Hepatocyte (in vitro differentiated cells): ENCODE measurements at regions not wholly inside any gene's neighbourhood (a gene's known extent, or its start where the extent isn't known, plus 50 kb on each side); places are given as distances from the start of the nearest gene placed in this dataset.
"Not testable (repeated sequence)": the region's sequence is repeated elsewhere in the genome, so short reads cannot be mapped to it uniquely, and the experiment has no call there.

ENCODE experiments used
- DNase-seq: peaks from one replicate; pipeline ENCODE4 v3.0.0-alpha.2; 2016; ENCODE audit warnings: low spot score
- H2AFZ ChIP-seq: fragments of 200-600 bp; sonication (generic); 2 replicates; pipeline ENCODE4 v1.6.0; 2016; ENCODE audit warnings: antibody characterized with exemption, mild to moderate bottlenecking
- H3K27ac ChIP-seq: fragments of 200-600 bp; sonication (generic); 2 replicates; pipeline ENCODE4 v1.5.1; 2016; ENCODE audit warnings: mild to moderate bottlenecking
- H3K27me3 ChIP-seq: fragments of 200-600 bp; sonication (generic); 2 replicates; pipeline ENCODE4 v1.6.1; 2016
- H3K36me3 ChIP-seq: fragments of 200-600 bp; sonication (generic); replicated peaks from 2 replicates; pipeline ENCODE4 v1.5.1; 2016; ENCODE audit warnings: low read depth; ENCODE audit not compliant: insufficient read depth
- H3K4me1 ChIP-seq: fragments of 200-600 bp; sonication (generic); 2 replicates; pipeline ENCODE4 v1.5.1; 2016; ENCODE audit warnings: mild to moderate bottlenecking, moderate library complexity; ENCODE audit not compliant: insufficient read depth
- H3K4me2 ChIP-seq: fragments of 200-600 bp; sonication (generic); 2 replicates; pipeline ENCODE4 v1.6.0; 2016
- H3K4me3 ChIP-seq: fragments of 200-600 bp; sonication (generic); 2 replicates; pipeline ENCODE4 v1.5.1; 2016; ENCODE audit warnings: mild to moderate bottlenecking
- H3K79me2 ChIP-seq: fragments of 200-600 bp; sonication (generic); 2 replicates; pipeline ENCODE4 v1.6.0; 2017; ENCODE audit warnings: mild to moderate bottlenecking
- H3K9me2 ChIP-seq: fragments of 200-600 bp; sonication (generic); replicated peaks from 2 replicates; pipeline ENCODE4 v1.6.0; 2017; ENCODE audit warnings: mild to moderate bottlenecking; ENCODE audit not compliant: insufficient read depth
- H3K9me3 ChIP-seq: fragments of 200-600 bp; sonication (generic); 2 replicates; pipeline ENCODE4 v1.5.1; 2016; ENCODE audit warnings: low read depth, mild to moderate bottlenecking
- H4K20me1 ChIP-seq: fragments of 200-600 bp; sonication (generic); 2 replicates; pipeline ENCODE4 v1.6.0; 2016; ENCODE audit warnings: mild to moderate bottlenecking; ENCODE audit not compliant: insufficient read depth, poor library complexity, severe bottlenecking
- EZH2 ChIP-seq: fragments of 200-600 bp; sonication (generic); IDR thresholded peaks from 2 replicates; pipeline ENCODE4 v1.6.1; 2016; ENCODE audit warnings: antibody characterized with exemption, mild to moderate bottlenecking, borderline replicate concordance
- EZH2phosphoT487 ChIP-seq: fragments of 200-600 bp; sonication (generic); IDR thresholded peaks from one replicate; pipeline ENCODE4 v1.6.1; 2018; ENCODE audit warnings: antibody characterized with exemption, mild to moderate bottlenecking, low read depth, moderate library complexity; ENCODE audit not compliant: unreplicated experiment, severe bottlenecking
- WGBS: methylation state at CpG from one replicate; pipeline ENCODE4 v1.1.6; 2016; ENCODE audit warnings: low lambda C conversion rate; ENCODE audit errors: missing lambda C conversion rate; 5-methylcytosine and 5-hydroxymethylcytosine counted together
- TF ChIP-seq, protein P1 (sequence below): fragments of 200-600 bp; sonication (generic); IDR thresholded peaks from 2 replicates; pipeline ENCODE4 v1.5.1; 2016; ENCODE audit warnings: antibody characterized with exemption, mild to moderate bottlenecking; ENCODE audit not compliant: poor library complexity

DNA sequence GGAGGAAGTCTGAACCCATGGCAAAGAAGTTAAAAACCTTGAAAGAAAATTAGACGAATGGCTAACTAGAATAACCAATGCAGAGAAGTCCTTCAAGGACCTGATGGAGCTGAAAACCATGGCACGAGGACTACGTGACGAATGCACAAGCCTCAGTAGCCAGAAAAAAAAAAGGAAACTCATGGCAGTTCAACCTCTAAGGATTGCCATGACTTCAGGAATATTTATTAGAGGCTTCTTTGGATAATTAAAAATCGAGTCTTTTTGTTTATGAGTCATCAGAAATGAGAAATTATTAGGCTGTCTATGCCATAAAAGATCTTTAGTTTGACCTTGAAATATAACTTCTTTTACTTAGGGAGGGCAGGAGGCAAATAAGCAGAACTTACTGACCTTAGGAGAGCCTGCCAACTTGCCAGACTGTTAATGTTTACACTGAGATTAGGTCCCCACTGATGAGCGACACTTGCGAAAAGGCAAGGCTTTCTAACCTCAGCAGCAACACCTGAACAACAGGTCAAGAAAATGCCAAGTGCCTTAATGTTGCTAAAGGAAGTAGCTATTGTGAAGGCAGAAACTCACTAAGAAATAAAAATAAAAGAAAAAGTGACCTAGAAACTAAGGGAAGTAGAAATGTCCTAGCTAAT lies 55.2 kb upstream of the TUSC1 start:
- 78% methylated on average over 7 of the region's 7 CpGs for WGBS

DNA sequence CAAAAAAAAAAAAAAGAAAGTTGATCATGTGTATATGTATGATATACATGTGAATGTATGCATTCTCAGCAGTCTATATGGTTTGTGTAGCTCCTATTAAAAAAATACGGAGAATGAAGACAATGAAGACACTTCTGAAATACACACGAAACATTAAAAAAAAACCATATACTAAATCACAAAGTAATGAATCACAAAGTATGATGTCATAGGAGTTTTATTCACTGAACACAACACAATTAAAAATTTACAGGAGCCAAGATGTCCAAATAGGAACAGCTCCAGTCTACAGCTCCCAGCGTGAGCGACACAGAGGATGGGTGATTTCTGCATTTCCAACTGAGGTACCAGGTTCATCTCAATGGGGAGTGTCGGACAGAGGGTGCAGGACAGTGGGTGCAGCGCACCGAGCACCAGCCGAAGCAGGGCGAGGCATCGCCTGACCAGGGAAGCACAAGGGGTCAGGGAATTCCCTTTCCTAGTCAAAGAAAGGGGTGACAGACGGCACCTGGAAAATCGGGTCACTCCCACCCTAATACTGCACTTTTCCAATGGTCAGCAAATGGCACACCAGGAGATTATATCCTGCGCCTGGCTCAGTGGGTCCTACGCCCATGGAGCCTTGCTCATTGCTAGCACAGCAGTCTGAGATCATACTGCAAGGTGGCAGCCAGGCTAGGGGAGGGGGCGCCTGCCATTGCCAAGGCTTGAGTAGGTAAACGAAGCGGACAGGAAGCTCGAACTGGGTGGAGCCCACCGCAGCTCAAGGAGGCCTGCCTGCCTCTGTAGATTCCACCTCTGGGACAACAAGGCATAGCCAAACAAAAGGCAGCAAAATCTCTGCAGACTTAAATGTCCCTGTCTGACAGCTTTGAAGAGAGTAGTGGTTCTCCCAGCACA lies 53.9 kb upstream of the TUSC1 start:
- not testable (repeated sequence) for H3K27ac ChIP-seq, H3K79me2 ChIP-seq, H3K4me1 ChIP-seq, H4K20me1 ChIP-seq, H3K4me2 ChIP-seq, H2AFZ ChIP-seq, H3K9me2 ChIP-seq, H3K27me3 ChIP-seq, DNase-seq, H3K36me3 ChIP-seq, H3K9me3 ChIP-seq, H3K4me3 ChIP-seq
- WGBS: 96% methylated on average over 19 of the region's 19 CpGs

More for the DNA sequence above, 55.2 kb upstream of the TUSC1 start:
- no peak overlapping the region for H3K27ac ChIP-seq
- TF ChIP-seq EZH2phosphoT487 (no peak), EZH2 (no peak)
- TF ChIP-seq, protein P1, sequence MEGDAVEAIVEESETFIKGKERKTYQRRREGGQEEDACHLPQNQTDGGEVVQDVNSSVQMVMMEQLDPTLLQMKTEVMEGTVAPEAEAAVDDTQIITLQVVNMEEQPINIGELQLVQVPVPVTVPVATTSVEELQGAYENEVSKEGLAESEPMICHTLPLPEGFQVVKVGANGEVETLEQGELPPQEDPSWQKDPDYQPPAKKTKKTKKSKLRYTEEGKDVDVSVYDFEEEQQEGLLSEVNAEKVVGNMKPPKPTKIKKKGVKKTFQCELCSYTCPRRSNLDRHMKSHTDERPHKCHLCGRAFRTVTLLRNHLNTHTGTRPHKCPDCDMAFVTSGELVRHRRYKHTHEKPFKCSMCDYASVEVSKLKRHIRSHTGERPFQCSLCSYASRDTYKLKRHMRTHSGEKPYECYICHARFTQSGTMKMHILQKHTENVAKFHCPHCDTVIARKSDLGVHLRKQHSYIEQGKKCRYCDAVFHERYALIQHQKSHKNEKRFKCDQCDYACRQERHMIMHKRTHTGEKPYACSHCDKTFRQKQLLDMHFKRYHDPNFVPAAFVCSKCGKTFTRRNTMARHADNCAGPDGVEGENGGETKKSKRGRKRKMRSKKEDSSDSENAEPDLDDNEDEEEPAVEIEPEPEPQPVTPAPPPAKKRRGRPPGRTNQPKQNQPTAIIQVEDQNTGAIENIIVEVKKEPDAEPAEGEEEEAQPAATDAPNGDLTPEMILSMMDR: no peak
- H3K36me3 ChIP-seq: no peaks in the 10 kb centered on the region
- no peak overlapping the region for H2AFZ ChIP-seq
- no peaks in the 10 kb centered on the region for H3K27me3 ChIP-seq
- H4K20me1 ChIP-seq: no peaks in the 10 kb centered on the region
- H3K4me1 ChIP-seq: no peaks in the 10 kb centered on the region
- no peak overlapping the region for H3K4me2 ChIP-seq
- H3K9me2 ChIP-seq: no peaks in the 10 kb centered on the region
- H3K4me3 ChIP-seq: no peak overlapping the region
- no peaks in the 10 kb centered on the region for H3K79me2 ChIP-seq
- no peak for DNase-seq
- H3K9me3 ChIP-seq: no peaks in the 10 kb centered on the region
